Vagina (tissue), 2 donors: ENCODE measurements at regions not wholly inside any gene's neighbourhood (a gene's known extent, or its start where the extent isn't known, plus 50 kb on each side); places are given as distances from the start of the nearest gene placed in this dataset.

Source experiments
- DNase-seq, 2 donors: peaks; one replicate each; pipeline ENCODE4 v3.0.0-alpha.2; 2017; ENCODE audit errors: extremely low spot score in 2 of 2
- H3K27ac ChIP-seq: fragments of 200-600 bp; sonication (generic); one replicate; pipeline ENCODE4 v1.5.1; 2019
- H3K27me3 ChIP-seq: fragments of 200-600 bp; sonication (generic); one replicate; pipeline ENCODE4 v1.5.1; 2019
- H3K36me3 ChIP-seq, 2 donors: fragments of 200-600 bp; sonication (generic); one replicate each; pipeline ENCODE4 v1.5.1; 2017 to 2019
- H3K4me1 ChIP-seq: fragments of 200-600 bp; sonication (generic); one replicate; pipeline ENCODE4 v1.5.1; 2019
- H3K4me3 ChIP-seq, 2 donors: fragments of 200-600 bp; sonication (generic); 1 replicate in 1 of 2; 2 replicates in 1 of 2; pipeline ENCODE4 v1.5.1; 2016 to 2019
- H3K9me3 ChIP-seq: fragments of 200-600 bp; sonication (generic); one replicate; pipeline ENCODE4 v1.5.1; 2019
- POLR2A ChIP-seq, 2 donors: fragments of 450-650 bp; IDR thresholded peaks; one replicate each; pipeline ENCODE4 v1.6.1; 2017; ENCODE audit warnings: antibody characterized with exemption in 2 of 2, mild to moderate bottlenecking in 2 of 2, moderate library complexity in 2 of 2
- POLR2AphosphoS5 ChIP-seq, 2 donors: sonication (generic); formaldehyde crosslinking; IDR thresholded peaks; one replicate each; pipeline ENCODE4 v1.9.0; 2017; ENCODE audit warnings: antibody characterized with exemption in 2 of 2, mild to moderate bottlenecking in 2 of 2, low read depth in 1 of 2; ENCODE audit not compliant: insufficient read depth in 1 of 2
- intact Hi-C: fragments of 100-400 bp; cut with DNase I; formaldehyde crosslinking; loops from one replicate; pipeline ENCODE4 v1.15.1; 2023
- TF ChIP-seq, protein P1 (sequence below), 3 experiments: fragments of 450-650 bp in 2 of 3; fragments of 200-600 bp in 1 of 3; sonication (generic) in 1 of 3; IDR thresholded peaks; one replicate each; pipeline ENCODE4 v1.5.1; 2017 to 2019; ENCODE audit warnings: antibody characterized with exemption in 3 of 3, mild to moderate bottlenecking in 2 of 3, moderate library complexity in 2 of 3

DNA sequence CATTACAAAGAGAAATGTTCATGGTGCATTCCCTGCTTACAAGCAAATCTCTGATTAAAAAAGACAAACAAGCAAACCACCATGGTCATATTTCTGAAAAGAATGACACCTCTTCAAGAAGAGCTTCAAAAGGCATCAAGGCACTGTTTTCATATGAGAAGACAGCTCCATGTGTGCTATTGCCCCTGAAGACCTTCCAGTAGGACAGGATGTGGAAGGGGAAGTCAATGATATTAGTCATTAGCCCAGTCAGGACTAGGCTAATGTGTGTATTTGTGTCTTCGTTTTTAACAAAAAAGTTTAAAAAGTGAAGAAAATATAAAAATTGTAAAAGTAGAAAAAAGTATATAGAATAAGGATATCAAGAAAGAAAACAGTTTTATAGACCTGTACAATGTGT, 534.7 kb upstream of the ARGLU1 start:
- Histone ChIP-seq H3K27ac (no peak overlapping the region), H3K9me3 (no peaks in the 10 kb centered on the region), H3K4me3 (no peak overlapping the region), H3K36me3 (no peaks in the 10 kb centered on the region), H3K27me3 (no peaks in the 10 kb centered on the region), H3K4me1 (no peaks in the 10 kb centered on the region)
- intact Hi-C loops = no loop called here
- TF ChIP-seq POLR2A (IDR thresholded peaks at IDR 0.05) = no peak
- TF ChIP-seq, protein P1, sequence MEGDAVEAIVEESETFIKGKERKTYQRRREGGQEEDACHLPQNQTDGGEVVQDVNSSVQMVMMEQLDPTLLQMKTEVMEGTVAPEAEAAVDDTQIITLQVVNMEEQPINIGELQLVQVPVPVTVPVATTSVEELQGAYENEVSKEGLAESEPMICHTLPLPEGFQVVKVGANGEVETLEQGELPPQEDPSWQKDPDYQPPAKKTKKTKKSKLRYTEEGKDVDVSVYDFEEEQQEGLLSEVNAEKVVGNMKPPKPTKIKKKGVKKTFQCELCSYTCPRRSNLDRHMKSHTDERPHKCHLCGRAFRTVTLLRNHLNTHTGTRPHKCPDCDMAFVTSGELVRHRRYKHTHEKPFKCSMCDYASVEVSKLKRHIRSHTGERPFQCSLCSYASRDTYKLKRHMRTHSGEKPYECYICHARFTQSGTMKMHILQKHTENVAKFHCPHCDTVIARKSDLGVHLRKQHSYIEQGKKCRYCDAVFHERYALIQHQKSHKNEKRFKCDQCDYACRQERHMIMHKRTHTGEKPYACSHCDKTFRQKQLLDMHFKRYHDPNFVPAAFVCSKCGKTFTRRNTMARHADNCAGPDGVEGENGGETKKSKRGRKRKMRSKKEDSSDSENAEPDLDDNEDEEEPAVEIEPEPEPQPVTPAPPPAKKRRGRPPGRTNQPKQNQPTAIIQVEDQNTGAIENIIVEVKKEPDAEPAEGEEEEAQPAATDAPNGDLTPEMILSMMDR (IDR thresholded peaks at IDR 0.05) = no peak
- no peak for TF ChIP-seq POLR2AphosphoS5 (IDR thresholded peaks at IDR 0.05; ENCODE audit: insufficient read depth in 1 of 2, low read depth in 1 of 2)
- DNase-seq = no peak

DNA sequence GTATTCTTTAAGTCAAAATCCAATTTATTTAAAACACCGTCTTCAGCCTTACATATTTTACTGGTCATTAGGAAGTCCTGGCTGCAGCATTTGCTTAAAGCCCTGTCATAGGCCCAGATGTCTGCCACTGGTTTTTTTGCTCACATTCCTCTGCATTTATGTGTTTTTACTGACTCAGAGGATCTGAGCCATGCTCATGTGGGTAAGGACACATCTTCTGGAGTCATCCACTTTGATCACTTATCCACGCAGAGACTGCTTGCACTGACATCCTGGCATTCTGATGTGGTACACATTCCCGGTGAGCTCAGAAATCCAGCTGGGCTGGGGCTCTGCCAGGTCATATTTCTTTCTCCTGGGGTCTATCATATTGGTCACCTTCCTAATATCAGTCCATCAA, 531.7 kb upstream of the ARGLU1 start:
- no peaks in the 10 kb centered on the region for H3K9me3 ChIP-seq
- H3K27me3 ChIP-seq = no peaks in the 10 kb centered on the region
- intact Hi-C loops = no loop called here
- H3K4me3 ChIP-seq = no peak overlapping the region
- no peak for DNase-seq
- no peaks in the 10 kb centered on the region for H3K4me1 ChIP-seq
- TF ChIP-seq, protein P1 (IDR thresholded peaks at IDR 0.05) = no peak
- TF ChIP-seq POLR2AphosphoS5 (IDR thresholded peaks at IDR 0.05; ENCODE audit: insufficient read depth in 1 of 2, low read depth in 1 of 2) = no peak
- no peak for TF ChIP-seq POLR2A (IDR thresholded peaks at IDR 0.05)
- H3K27ac ChIP-seq = no peak overlapping the region
- H3K36me3 ChIP-seq = no peaks in the 10 kb centered on the region

DNA sequence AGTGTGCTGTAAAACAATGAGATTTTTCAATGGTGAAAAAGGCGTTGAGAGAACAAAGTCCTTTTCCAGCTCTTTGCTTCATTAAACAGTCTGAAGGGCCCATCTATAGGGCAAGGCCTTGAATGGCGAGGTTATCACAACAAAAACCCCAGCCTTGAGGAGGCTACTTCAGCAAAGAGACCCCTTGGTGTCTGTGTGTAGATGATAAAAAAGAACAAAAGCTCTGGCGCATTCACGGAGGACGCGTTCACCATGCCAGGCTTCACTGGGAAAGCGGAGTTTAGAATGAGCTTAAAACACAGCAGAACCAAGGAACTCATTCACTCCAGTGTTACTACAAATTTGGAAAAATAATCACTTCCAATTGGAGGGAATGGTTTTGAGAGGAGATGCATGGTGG, 530.0 kb upstream of the ARGLU1 start:
- Histone ChIP-seq H3K27ac (no peak overlapping the region), H3K4me1 (no peaks in the 10 kb centered on the region), H3K4me3 (no peak overlapping the region), H3K9me3 (no peaks in the 10 kb centered on the region), H3K36me3 (no peaks in the 10 kb centered on the region), H3K27me3 (no peaks in the 10 kb centered on the region)
- no peak for DNase-seq
- intact Hi-C loops = no loop called here
- TF ChIP-seq, protein P1 (IDR thresholded peaks at IDR 0.05) = no peak
- no peak for TF ChIP-seq POLR2AphosphoS5 (IDR thresholded peaks at IDR 0.05; ENCODE audit: insufficient read depth in 1 of 2, low read depth in 1 of 2)
- no peak for TF ChIP-seq POLR2A (IDR thresholded peaks at IDR 0.05)

DNA sequence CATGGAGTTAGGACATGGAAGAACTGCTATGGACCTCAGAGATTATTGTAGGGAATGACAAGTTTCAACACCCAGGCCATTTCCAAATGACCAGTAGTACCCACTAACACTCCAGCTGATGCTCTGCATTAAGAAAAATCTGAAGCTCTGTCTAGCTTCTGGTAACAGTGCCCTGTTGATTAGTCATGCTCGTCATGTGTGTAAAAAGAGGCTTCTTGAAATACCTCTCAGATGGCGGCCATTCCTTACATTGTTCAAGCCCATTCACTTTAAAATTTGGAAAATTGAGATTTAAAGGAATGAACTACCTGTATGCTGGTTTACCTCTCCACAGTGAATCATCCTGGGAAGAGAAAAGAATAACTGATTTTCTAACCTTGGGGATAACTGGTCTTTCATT, 527.9 kb upstream of the ARGLU1 start:
- Histone ChIP-seq H3K4me1 (no peaks in the 10 kb centered on the region), H3K4me3 (no peak overlapping the region), H3K27me3 (no peaks in the 10 kb centered on the region), H3K27ac (no peak overlapping the region), H3K36me3 (no peaks in the 10 kb centered on the region), H3K9me3 (no peaks in the 10 kb centered on the region)
- intact Hi-C loops = no loop called here
- no peak for DNase-seq
- no peak for TF ChIP-seq POLR2A (IDR thresholded peaks at IDR 0.05)
- no peak for TF ChIP-seq POLR2AphosphoS5 (IDR thresholded peaks at IDR 0.05; ENCODE audit: insufficient read depth in 1 of 2, low read depth in 1 of 2)
- TF ChIP-seq, protein P1 (IDR thresholded peaks at IDR 0.05) = no peak

DNA sequence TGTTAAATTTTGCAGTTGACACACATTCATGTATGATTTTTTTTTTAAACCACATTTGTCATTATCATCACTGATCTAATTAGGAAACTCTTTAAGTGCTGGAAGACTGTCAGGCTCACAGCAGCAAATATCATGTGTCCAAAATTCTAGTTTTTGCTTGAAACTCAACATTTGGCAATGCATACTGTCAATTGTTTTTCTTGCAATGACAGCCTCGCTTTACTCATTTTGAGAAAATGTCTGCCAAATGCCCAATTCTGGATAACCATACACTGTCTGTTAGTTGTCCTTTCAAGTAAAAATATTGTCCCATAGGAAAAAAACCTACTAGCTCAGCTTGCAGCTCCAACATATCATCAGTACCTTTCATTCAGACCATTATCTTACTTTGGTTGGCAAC, 523.9 kb upstream of the ARGLU1 start:
- DNase-seq = no peak
- TF ChIP-seq, protein P1 (IDR thresholded peaks at IDR 0.05) = no peak
- TF ChIP-seq POLR2AphosphoS5 (IDR thresholded peaks at IDR 0.05; ENCODE audit: insufficient read depth in 1 of 2, low read depth in 1 of 2) (no peak), POLR2A (IDR thresholded peaks at IDR 0.05) (no peak)
- Histone ChIP-seq H3K4me1 (no peaks in the 10 kb centered on the region), H3K4me3 (no peak overlapping the region), H3K27me3 (no peaks in the 10 kb centered on the region), H3K27ac (no peak overlapping the region), H3K9me3 (no peaks in the 10 kb centered on the region), H3K36me3 (no peaks in the 10 kb centered on the region)
- intact Hi-C loops = no loop called here
